Fibroblast of the aortic adventitia (primary cell): ENCODE measurements at regions not wholly inside any gene's neighbourhood (a gene's known extent, or its start where the extent isn't known, plus 50 kb on each side); places are given as distances from the start of the nearest gene placed in this dataset.

Source experiments
- DNase-seq: peaks from one replicate; pipeline ENCODE4 v3.0.0-alpha.2; 2010; ENCODE audit warnings: low read depth
- H3K4me3 ChIP-seq: 2 replicates; pipeline ENCODE4 v1.5.1; 2011; ENCODE audit warnings: low read depth, mild to moderate bottlenecking, control low read depth, low read length, moderate library complexity
- CTCF ChIP-seq: IDR thresholded peaks from 2 replicates; pipeline ENCODE4 v1.5.1; 2011; ENCODE audit warnings: mild to moderate bottlenecking, low read length, control low read depth, inconsistent platforms; ENCODE audit not compliant: insufficient read depth

- H3K4me3 ChIP-seq = no peak overlapping the region
- no peak for TF ChIP-seq CTCF
- DNase-seq = no peak
These were observed 739.7 kb upstream of the DPPA4 start for GRCh38 chr3:110077093-110077492.

GRCh38 chr3:110093411-110093810, 756.1 kb upstream of the DPPA4 start:
- no peak for DNase-seq
- no peak for TF ChIP-seq CTCF
- H3K4me3 ChIP-seq = no peak overlapping the region

- DNase-seq = no peak
- no peak overlapping the region for H3K4me3 ChIP-seq
- TF ChIP-seq CTCF = no peak
These were observed 756.6 kb upstream of the DPPA4 start for GRCh38 chr3:110093812-110094401.

- TF ChIP-seq CTCF = no peak
- no peak overlapping the region for H3K4me3 ChIP-seq
- no peak for DNase-seq
These were observed 762.4 kb upstream of the DPPA4 start for GRCh38 chr3:110099711-110100110.

- DNase-seq = no peak
- no peak overlapping the region for H3K4me3 ChIP-seq
- no peak for TF ChIP-seq CTCF
These were observed 764.0 kb upstream of the DPPA4 start for GRCh38 chr3:110101361-110101760.

- TF ChIP-seq CTCF = no peak
- DNase-seq = peak; percentile 11
- no peak overlapping the region for H3K4me3 ChIP-seq
These were observed 769.5 kb upstream of the DPPA4 start for GRCh38 chr3:110106805-110107204.

- no peak overlapping the region for H3K4me3 ChIP-seq
- no peak for TF ChIP-seq CTCF
- no peak for DNase-seq
These were observed 786.6 kb upstream of the DPPA4 start for GRCh38 chr3:110123946-110124345.
